Erythroblast (primary cell): ENCODE measurements at regions not wholly inside any gene's neighbourhood (a gene's known extent, or its start where the extent isn't known, plus 50 kb on each side); places are given as distances from the start of the nearest gene placed in this dataset.

Experiments used
- DNase-seq, 2 experiments: peaks; one replicate each; lab custom pipeline; 2025; lab: John Stamatoyannopoulos, UW
- GATA1 ChIP-seq: IDR thresholded peaks from 2 replicates; pipeline ENCODE4 v1.6.1; 2011; ENCODE audit warnings: low read depth, mild to moderate bottlenecking, control low read depth, low read length, moderate library complexity
- POLR2A ChIP-seq: IDR thresholded peaks from 2 replicates; pipeline ENCODE4 v1.6.1; 2011; ENCODE audit warnings: mild to moderate bottlenecking, low read length

DNA sequence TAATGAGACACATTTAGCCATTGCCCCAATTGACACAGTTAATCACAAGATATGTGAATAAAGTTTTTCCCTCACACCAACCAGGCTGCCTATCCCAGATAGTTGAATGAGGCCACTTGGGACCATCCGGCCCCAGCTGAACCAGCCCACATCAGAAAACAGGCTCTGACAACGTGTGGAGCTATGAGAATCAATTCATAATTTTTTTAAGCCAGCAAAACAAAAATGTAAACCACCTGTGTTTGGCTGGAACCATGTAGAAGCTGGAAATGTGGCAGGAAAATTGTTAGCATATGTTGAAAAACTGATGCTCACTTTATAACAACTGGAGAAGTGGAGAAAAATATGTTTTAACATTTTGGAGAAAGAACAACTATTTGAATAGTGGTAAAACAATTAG is 1161.3 kb downstream of the SLITRK1 start:
- TF ChIP-seq GATA1, result no peak
- TF ChIP-seq POLR2A, result no peak
- DNase-seq, result no peak

DNA sequence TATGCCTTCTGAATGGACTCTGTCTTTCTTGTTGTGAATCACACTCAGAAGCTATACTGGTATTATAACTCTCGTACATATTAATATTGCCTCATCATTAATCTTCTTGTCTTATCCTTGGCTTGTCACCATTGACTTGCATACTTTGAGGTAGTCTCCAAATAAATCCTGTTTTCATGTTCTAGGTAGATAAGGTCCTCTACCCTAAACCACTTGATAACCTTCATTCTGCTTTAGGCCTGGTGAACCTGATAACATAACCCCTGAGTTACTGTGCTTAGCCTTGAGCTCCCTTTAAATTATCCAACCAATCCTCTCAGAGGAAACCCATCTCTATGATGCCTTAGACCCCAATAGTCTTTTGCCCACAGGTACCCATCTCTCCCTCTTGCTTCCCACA is 1162.3 kb downstream of the SLITRK1 start:
- DNase-seq, result peak in 1 of 2 experiments; percentile 6
- TF ChIP-seq POLR2A (no peak), GATA1 (no peak)

DNA sequence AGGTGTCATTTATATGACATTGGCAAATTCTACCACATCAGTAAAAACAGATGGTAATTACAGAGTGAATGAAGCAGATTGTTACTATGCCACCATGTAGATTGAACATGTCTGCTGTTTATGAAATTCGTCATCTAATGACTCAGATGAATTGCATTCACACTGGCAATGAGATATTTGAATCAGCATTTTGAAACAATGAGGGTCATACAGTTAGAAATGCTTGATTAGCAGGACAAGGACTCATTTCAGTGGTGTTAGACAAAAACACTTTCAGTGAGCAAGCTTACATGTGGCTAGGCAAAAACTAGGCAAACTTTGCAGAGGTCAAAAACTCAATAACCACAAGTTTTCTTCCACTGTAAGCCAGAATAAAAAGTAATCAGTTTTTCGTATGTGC is 1165.0 kb downstream of the SLITRK1 start:
- TF ChIP-seq GATA1, result no peak
- no peak for TF ChIP-seq POLR2A
- DNase-seq, result no peak

- DNase-seq, result no peak
- TF ChIP-seq GATA1, result no peak
- no peak for TF ChIP-seq POLR2A
Measured at GRCh38 chr13:82713687-82714405, 1168.4 kb downstream of the SLITRK1 start.

- no peak for DNase-seq
- TF ChIP-seq POLR2A (no peak), GATA1 (no peak)
Measured at GRCh38 chr13:82702513-82702912, 1179.8 kb downstream of the SLITRK1 start.

DNA sequence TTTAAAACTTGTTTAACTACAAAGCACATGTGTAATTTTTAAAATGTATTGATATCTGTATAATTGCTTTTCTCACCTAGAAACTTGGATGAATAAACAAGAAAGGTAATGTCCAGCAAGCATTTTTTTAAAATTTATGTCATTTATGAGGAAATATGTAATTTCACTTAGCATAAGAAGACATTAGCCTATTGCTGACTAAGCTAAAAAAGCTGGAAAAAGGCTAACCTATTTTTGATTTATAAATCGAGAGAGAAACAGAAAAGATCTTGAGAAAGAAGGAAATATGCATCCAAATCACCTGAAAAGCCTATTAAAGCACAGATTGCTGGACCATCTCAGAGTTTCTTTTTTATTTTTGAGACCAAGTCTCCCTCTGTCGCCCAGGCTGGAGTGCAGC is 1181.3 kb downstream of the SLITRK1 start:
- no peak for DNase-seq
- TF ChIP-seq GATA1, result no peak
- TF ChIP-seq POLR2A, result no peak

DNA sequence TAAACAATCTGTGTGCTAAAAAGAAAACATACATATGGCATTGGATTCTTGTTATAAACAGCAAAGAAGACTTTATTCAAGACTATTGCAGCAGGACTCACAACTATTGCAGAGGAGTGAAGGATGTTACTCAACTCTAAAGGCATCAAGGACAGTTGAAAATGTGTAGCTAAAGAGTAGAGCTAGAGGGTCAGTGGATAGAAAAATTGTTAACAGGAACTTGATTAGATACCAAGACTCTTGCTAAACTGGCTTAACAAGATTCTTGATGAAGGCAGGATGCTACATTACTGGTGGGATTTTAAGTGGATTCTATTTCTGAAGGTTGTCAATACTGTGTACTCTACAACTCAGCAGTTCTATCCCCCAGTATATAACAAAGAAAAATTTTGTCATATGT is 1183.3 kb downstream of the SLITRK1 start:
- TF ChIP-seq GATA1, result no peak
- no peak for TF ChIP-seq POLR2A
- DNase-seq, result no peak

DNA sequence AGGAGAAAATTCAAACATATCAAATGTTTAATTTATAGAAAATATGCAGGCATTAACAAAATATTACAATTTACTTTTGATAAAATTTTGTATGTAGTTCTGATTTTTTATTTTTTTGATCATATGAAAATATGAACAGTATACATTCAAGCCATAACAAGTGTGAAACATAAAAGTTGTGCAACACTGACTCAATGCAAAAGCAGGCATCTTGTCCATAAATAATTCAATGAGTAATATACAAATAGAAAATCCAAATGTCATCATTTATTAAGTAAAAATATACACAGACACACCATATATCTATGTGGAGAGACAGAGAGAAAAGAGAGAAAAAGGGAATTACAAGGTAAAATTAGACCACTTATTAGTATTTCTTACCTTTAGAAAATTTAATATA is 1183.9 kb downstream of the SLITRK1 start:
- no peak for TF ChIP-seq GATA1
- TF ChIP-seq POLR2A, result no peak
- DNase-seq, result no peak

DNA sequence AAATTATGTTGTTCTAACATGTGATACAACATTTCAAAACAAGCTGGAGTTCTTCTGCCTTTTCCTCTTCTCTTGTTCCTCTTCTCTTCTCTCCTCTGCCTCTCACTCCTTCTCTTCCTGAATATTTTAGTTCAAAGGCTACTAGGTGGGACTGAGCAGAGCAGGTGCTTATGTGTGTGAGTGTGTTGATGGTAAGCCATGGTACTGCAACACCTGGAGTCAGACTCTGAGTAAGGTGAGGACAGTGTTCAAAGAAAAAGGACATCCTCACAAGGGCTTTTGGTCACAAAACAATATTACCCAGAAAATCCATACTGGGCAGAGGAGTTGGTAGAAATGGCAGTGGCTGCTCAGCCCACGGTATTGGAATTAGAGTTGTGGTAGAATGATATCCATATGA is 1188.7 kb downstream of the SLITRK1 start:
- TF ChIP-seq POLR2A, result no peak
- no peak for TF ChIP-seq GATA1
- no peak for DNase-seq

DNA sequence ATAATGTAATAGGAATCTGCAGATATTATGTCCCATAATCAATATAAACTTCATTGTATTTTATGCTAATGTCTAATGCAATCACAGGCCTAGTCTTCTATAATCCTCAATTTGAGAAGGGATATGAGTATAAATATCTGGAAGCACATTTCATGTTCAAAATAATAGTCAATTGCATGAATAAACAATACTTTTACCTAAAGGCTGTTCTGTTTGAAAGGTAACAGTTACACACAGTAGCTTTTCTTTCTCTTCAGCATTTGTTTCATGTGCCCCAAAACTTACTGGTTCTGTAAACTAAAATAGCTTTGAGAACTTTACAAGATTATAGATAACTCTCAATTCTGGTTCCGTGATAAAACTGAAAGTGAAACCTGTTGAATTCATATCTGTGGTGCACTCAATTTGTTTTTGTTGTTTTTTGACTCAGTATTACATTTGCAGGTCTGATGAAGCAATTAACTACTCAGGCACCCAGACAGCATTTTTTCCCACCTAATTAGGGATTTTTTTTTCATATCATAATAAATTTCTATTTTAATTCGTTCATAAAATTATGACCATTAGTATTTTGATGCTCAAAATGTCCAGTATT is 1193.8 kb downstream of the SLITRK1 start:
- TF ChIP-seq GATA1 (no peak), POLR2A (no peak)
- DNase-seq, result peak; percentile 46 to 49

GRCh38 chr13:82687884-82688283 is 1194.4 kb downstream of the SLITRK1 start:
- TF ChIP-seq POLR2A (no peak), GATA1 (no peak)
- peak in 1 of 2 experiments; percentile 7 for DNase-seq

GRCh38 chr13:82681535-82681934 is 1200.7 kb downstream of the SLITRK1 start:
- TF ChIP-seq POLR2A (no peak), GATA1 (no peak)
- DNase-seq, result no peak

GRCh38 chr13:82678052-82678451 is 1204.2 kb downstream of the SLITRK1 start:
- DNase-seq, result no peak
- no peak for TF ChIP-seq GATA1
- TF ChIP-seq POLR2A, result no peak

GRCh38 chr13:82675024-82675423 is 1207.2 kb downstream of the SLITRK1 start:
- TF ChIP-seq POLR2A (no peak), GATA1 (no peak)
- no peak for DNase-seq

GRCh38 chr13:82674546-82674945 is 1207.7 kb downstream of the SLITRK1 start:
- no peak for DNase-seq
- TF ChIP-seq GATA1, result no peak
- no peak for TF ChIP-seq POLR2A
